ENCODE measurements at regions not wholly inside any gene's neighbourhood (a gene's known extent, or its start where the extent isn't known, plus 50 kb on each side); places are given as distances from the start of the nearest gene placed in this dataset.

GRCh38 chr19:30229525-30230174 lies 142.5 kb upstream of the ZNF536 start:
- no peak overlapping the region for H3K27ac ChIP-seq
- DNase-seq, result no peak
- TF ChIP-seq POLR2AphosphoS5 (IDR thresholded peaks at IDR 0.05) (no peak), CTCF (IDR thresholded peaks at IDR 0.05 in 8 of 11, conservative IDR thresholded peaks at IDR 0.05 in 3 of 11) (no peak), POLR2A (IDR thresholded peaks at IDR 0.05) (no peak)
- no peak overlapping the region for H3K4me3 ChIP-seq
- H3K36me3 ChIP-seq, result no peaks in the 10 kb centered on the region
- no peaks in the 10 kb centered on the region for H3K9me3 ChIP-seq
- peaks cover 5 to 46% (median 38%) of the 10 kb centered on the region in 6 donors for H3K4me1 ChIP-seq
- peaks cover 0 to 98% (median 49%) of the 10 kb centered on the region in 7 donors for H3K27me3 ChIP-seq (replicated peaks in 1 of 7)
- WGBS, 5 donors, result 57 to 68% (median 63%) methylated on average over 11 to 14 of the region's 14 CpGs
- intact Hi-C loops (cut with DNase I; ENCODE audit: low total_unique reads), result no loop called here

- no peak overlapping the region for H3K4me3 ChIP-seq
- WGBS, 5 donors, result 67 to 79% (median 74%) methylated on average over 8 of the region's 8 CpGs
- H3K9me3 ChIP-seq, result no peaks in the 10 kb centered on the region
- peaks cover 0 to 98% (median 35%) of the 10 kb centered on the region in 7 donors for H3K27me3 ChIP-seq (replicated peaks in 1 of 7)
- no peak overlapping the region for H3K27ac ChIP-seq
- no peaks in the 10 kb centered on the region for H3K36me3 ChIP-seq
- TF ChIP-seq POLR2A (IDR thresholded peaks at IDR 0.05) (no peak), CTCF (IDR thresholded peaks at IDR 0.05 in 8 of 11, conservative IDR thresholded peaks at IDR 0.05 in 3 of 11) (no peak), POLR2AphosphoS5 (IDR thresholded peaks at IDR 0.05) (no peak)
- intact Hi-C loops (cut with DNase I; ENCODE audit: low total_unique reads), result no loop called here
- H3K4me1 ChIP-seq, result peaks cover 4 to 25% (median 20%) of the 10 kb centered on the region in 6 donors
- DNase-seq, result no peak
These were observed 140.5 kb upstream of the ZNF536 start for GRCh38 chr19:30231408-30232318.

- intact Hi-C loops (cut with DNase I; ENCODE audit: low total_unique reads), result no loop called here
- Histone ChIP-seq H3K9me3 (no peaks in the 10 kb centered on the region), H3K27me3 (replicated peaks in 1 of 7) (peaks cover 0 to 95% (median 22%) of the 10 kb centered on the region in 7 donors), H3K4me1 (peaks cover 0 to 8% (median 4%) of the 10 kb centered on the region in 6 donors), H3K4me3 (no peak overlapping the region), H3K36me3 (no peaks in the 10 kb centered on the region), H3K27ac (no peak overlapping the region)
- no peak for DNase-seq
- WGBS, 5 donors, result 55 to 69% (median 66%) methylated on average over 2 of the region's 2 CpGs
- TF ChIP-seq POLR2AphosphoS5 (IDR thresholded peaks at IDR 0.05) (no peak), CTCF (IDR thresholded peaks at IDR 0.05 in 8 of 11, conservative IDR thresholded peaks at IDR 0.05 in 3 of 11) (no peak), POLR2A (IDR thresholded peaks at IDR 0.05) (no peak)
These were observed 138.8 kb upstream of the ZNF536 start for GRCh38 chr19:30233375-30233774.

- H3K27ac ChIP-seq, result no peak overlapping the region
- H3K27me3 ChIP-seq (replicated peaks in 1 of 7), result peaks cover 0 to 85% (median 9%) of the 10 kb centered on the region in 7 donors
- TF ChIP-seq CTCF (IDR thresholded peaks at IDR 0.05 in 8 of 11, conservative IDR thresholded peaks at IDR 0.05 in 3 of 11), result no peak
- no peak for TF ChIP-seq POLR2AphosphoS5 (IDR thresholded peaks at IDR 0.05)
- no peak for TF ChIP-seq POLR2A (IDR thresholded peaks at IDR 0.05)
- intact Hi-C loops (cut with DNase I; ENCODE audit: low total_unique reads), result no loop called here
- H3K36me3 ChIP-seq, result no peaks in the 10 kb centered on the region
- WGBS, 5 donors, result 28 to 32% (median 30%) methylated on average over 10 of the region's 10 CpGs
- no peaks in the 10 kb centered on the region for H3K9me3 ChIP-seq
- H3K4me3 ChIP-seq, result no peak overlapping the region
- no peak for DNase-seq
- no peaks in the 10 kb centered on the region for H3K4me1 ChIP-seq
These were observed 136.2 kb upstream of the ZNF536 start for GRCh38 chr19:30235946-30236345.
